Mammary epithelial cell (primary cell): ENCODE measurements at regions not wholly inside any gene's neighbourhood (a gene's known extent, or its start where the extent isn't known, plus 50 kb on each side); places are given as distances from the start of the nearest gene placed in this dataset.
"Not testable (repeated sequence)": the region's sequence is repeated elsewhere in the genome, so short reads cannot be mapped to it uniquely, and the experiment has no call there.

Experiments
- EZH2 ChIP-seq: IDR thresholded peaks from 2 replicates; pipeline ENCODE4 v1.6.1; 2012; ENCODE audit warnings: low read length, inconsistent platforms, borderline replicate concordance
- TF ChIP-seq, protein P1 (sequence below), 2 donors: IDR thresholded peaks in 1 of 2; conservative IDR thresholded peaks in 1 of 2; 2 replicates each; pipeline ENCODE4 v1.5.1; 2011 to 2012; ENCODE audit warnings: inconsistent platforms in 2 of 2, low read length in 2 of 2, mild to moderate bottlenecking in 2 of 2, control low read depth in 1 of 2, low read depth in 1 of 2; ENCODE audit not compliant: insufficient read depth in 1 of 2; ENCODE audit errors: extremely low read depth in 1 of 2

DNA sequence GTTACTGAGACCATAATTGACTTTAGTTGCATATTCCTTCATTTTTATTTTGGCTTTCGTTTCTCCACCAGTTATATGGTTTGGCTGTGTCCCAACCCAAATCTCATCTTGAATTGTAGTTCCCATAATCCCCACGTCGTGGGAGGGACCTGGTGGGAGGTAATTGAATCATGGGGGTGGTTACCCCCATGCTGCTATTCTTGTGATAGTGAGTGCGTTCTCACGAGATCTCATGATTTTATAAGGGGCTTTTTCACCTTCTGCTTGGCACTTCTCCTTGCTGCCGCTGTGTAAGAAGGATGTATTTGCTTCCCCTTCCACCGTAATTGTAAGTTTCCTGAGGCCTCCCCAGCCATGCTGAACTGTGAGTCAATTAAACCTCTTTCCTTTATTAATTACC lies 70.0 kb downstream of the LUZP4 start:
- TF ChIP-seq, protein P1, sequence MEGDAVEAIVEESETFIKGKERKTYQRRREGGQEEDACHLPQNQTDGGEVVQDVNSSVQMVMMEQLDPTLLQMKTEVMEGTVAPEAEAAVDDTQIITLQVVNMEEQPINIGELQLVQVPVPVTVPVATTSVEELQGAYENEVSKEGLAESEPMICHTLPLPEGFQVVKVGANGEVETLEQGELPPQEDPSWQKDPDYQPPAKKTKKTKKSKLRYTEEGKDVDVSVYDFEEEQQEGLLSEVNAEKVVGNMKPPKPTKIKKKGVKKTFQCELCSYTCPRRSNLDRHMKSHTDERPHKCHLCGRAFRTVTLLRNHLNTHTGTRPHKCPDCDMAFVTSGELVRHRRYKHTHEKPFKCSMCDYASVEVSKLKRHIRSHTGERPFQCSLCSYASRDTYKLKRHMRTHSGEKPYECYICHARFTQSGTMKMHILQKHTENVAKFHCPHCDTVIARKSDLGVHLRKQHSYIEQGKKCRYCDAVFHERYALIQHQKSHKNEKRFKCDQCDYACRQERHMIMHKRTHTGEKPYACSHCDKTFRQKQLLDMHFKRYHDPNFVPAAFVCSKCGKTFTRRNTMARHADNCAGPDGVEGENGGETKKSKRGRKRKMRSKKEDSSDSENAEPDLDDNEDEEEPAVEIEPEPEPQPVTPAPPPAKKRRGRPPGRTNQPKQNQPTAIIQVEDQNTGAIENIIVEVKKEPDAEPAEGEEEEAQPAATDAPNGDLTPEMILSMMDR (conservative IDR thresholded peaks at IDR 0.05 in 1 of 2, IDR thresholded peaks at IDR 0.05 in 1 of 2; ENCODE audit: extremely low read depth in 1 of 2, insufficient read depth in 1 of 2, low read depth in 1 of 2, low read length in 2 of 2) = not testable (repeated sequence)
- not testable (repeated sequence) for TF ChIP-seq EZH2
